SK-N-SH (cell line): ENCODE measurements at regions not wholly inside any gene's neighbourhood (a gene's known extent, or its start where the extent isn't known, plus 50 kb on each side); places are given as distances from the start of the nearest gene placed in this dataset.

ENCODE experiments used
- CTCF ChIA-PET: fragments of 300-600, 350-600 bp; formaldehyde crosslinking; extraction: SDS; loops from one replicate; lab custom pipeline; 2021; lab: Yijun Ruan, JAX
- POLR2A ChIA-PET: fragments of 350-600 bp; sonication (Branson Sonifier 250); formaldehyde crosslinking; extraction: SDS; loops from one replicate; lab custom pipeline; 2020; ENCODE audit warnings: antibody characterized with exemption, inconsistent platforms; lab: Yijun Ruan, JAX
- DNase-seq: peaks from one replicate; pipeline ENCODE4 v3.0.0; 2012
- H2AFZ ChIP-seq: fragments of 200-600 bp; sonication (generic); 2 replicates; pipeline ENCODE4 v1.8.1; 2016; ENCODE audit warnings: antibody characterized with exemption, mild to moderate bottlenecking, low read depth
- H3F3A ChIP-seq: fragments of 200-600 bp; sonication (generic); replicated peaks from 2 replicates; pipeline ENCODE3; 2016; ENCODE audit warnings: antibody characterized with exemption, mild to moderate bottlenecking; ENCODE audit not compliant: insufficient read depth
- H3K27ac ChIP-seq, 2 experiments: fragments of 200-500 bp in 1 of 2; fragments of 200-600 bp in 1 of 2; sonication (Bioruptor generic) in 1 of 2; sonication (generic), shearing (Covaris generic) in 1 of 2; 2 replicates each; pipeline versions ENCODE4 v1.5.1 to v1.6.1; 2014 to 2016; ENCODE audit warnings: low read depth in 2 of 2, inconsistent platforms in 1 of 2, low read length in 1 of 2, mild to moderate bottlenecking in 1 of 2, mixed read lengths in 1 of 2
- H3K27me3 ChIP-seq: fragments of 200-600 bp; sonication (generic), shearing (Covaris generic); 2 replicates; pipeline ENCODE4 v1.6.1; 2016; ENCODE audit warnings: mixed run types; ENCODE audit not compliant: insufficient read depth
- H3K36me3 ChIP-seq, 2 experiments: fragments of 200-500 bp in 1 of 2; fragments of 200-600 bp in 1 of 2; sonication (Bioruptor generic) in 1 of 2; sonication (generic) in 1 of 2; replicated peaks in 1 of 2; 2 replicates each; pipeline versions ENCODE3 to v1.5.1; 2014 to 2016; ENCODE audit warnings: low read length in 1 of 2, mild to moderate bottlenecking in 1 of 2; ENCODE audit not compliant: insufficient read depth in 2 of 2, control insufficient read depth in 1 of 2
- H3K4me1 ChIP-seq, 2 experiments: fragments of 200-500 bp in 1 of 2; fragments of 200-600 bp in 1 of 2; sonication (Bioruptor generic) in 1 of 2; sonication (generic), shearing (Covaris generic) in 1 of 2; 2 replicates each; pipeline versions ENCODE4 v1.5.1 to v1.6.1; 2014 to 2016; ENCODE audit warnings: low read depth in 1 of 2, low read length in 1 of 2, mixed run types in 1 of 2; ENCODE audit not compliant: insufficient read depth in 2 of 2, control insufficient read depth in 1 of 2
- H3K4me2 ChIP-seq: fragments of 200-600 bp; sonication (generic), shearing (Covaris generic); 2 replicates; pipeline ENCODE4 v1.6.1; 2017; ENCODE audit warnings: mixed run types
- H3K4me3 ChIP-seq, 2 experiments: fragments of 200-500 bp in 1 of 2; fragments of 200-600 bp in 1 of 2; sonication (Bioruptor generic) in 1 of 2; sonication (generic), shearing (Covaris generic) in 1 of 2; 2 replicates each; pipeline versions ENCODE4 v1.5.1 to v1.8.1; 2014 to 2016; ENCODE audit warnings: low read depth in 2 of 2, inconsistent platforms in 1 of 2, low read length in 1 of 2, mild to moderate bottlenecking in 1 of 2, mixed read lengths in 1 of 2, moderate library complexity in 1 of 2
- H3K79me2 ChIP-seq: fragments of 200-600 bp; sonication (generic); 2 replicates; pipeline ENCODE4 v1.8.1; 2017; ENCODE audit warnings: mild to moderate bottlenecking; ENCODE audit not compliant: insufficient read depth
- H3K9ac ChIP-seq: fragments of 200-600 bp; sonication (generic); 2 replicates; pipeline ENCODE4 v1.6.1; 2017; ENCODE audit warnings: mixed run types
- H3K9me2 ChIP-seq: fragments of 200-600 bp; sonication (generic); 2 replicates; pipeline ENCODE4 v1.6.1; 2017; ENCODE audit warnings: mixed run types
- H3K9me3 ChIP-seq: fragments of 200-600 bp; sonication (generic); 2 replicates; pipeline ENCODE4 v1.6.1; 2017; ENCODE audit warnings: mixed run types, mild to moderate bottlenecking, moderate library complexity
- H4K20me1 ChIP-seq: fragments of 200-600 bp; sonication (generic); 2 replicates; pipeline ENCODE4 v1.6.1; 2017; ENCODE audit warnings: mild to moderate bottlenecking, mixed run types; ENCODE audit not compliant: insufficient read depth
- ELF1 ChIP-seq: IDR thresholded peaks from 2 replicates; pipeline ENCODE4 v1.4.0; 2012
- EP300 ChIP-seq, 2 experiments: IDR thresholded peaks; 2 replicates each; pipeline versions ENCODE4 v1.4.0 to v1.6.1; 2012; ENCODE audit warnings: borderline replicate concordance in 1 of 2, low read depth in 1 of 2, low read length in 1 of 2
- FOSL2 ChIP-seq: IDR thresholded peaks from 2 replicates; pipeline ENCODE4 v1.4.0; 2012; ENCODE audit warnings: low read depth, mild to moderate bottlenecking, moderate library complexity, borderline replicate concordance
- JUND ChIP-seq: IDR thresholded peaks from 2 replicates; pipeline ENCODE4 v1.4.0; 2012
- MXI1 ChIP-seq: IDR thresholded peaks from 2 replicates; pipeline ENCODE4 v1.6.1; 2012; ENCODE audit warnings: mild to moderate bottlenecking, low read depth, low read length, improper control_type of control experiment
- NFIC ChIP-seq: IDR thresholded peaks from 2 replicates; pipeline ENCODE4 v1.4.0; 2012; ENCODE audit warnings: borderline replicate concordance
- PBX3 ChIP-seq: IDR thresholded peaks from 2 replicates; pipeline ENCODE4; 2012
- RCOR1 ChIP-seq: fragments of 150-350 bp; IDR thresholded peaks from 2 replicates; pipeline ENCODE4 v1.6.1; 2017; ENCODE audit warnings: antibody characterized with exemption, low read length
- REST ChIP-seq: IDR thresholded peaks from 2 replicates; pipeline ENCODE4 v1.6.1; 2012; ENCODE audit warnings: mild to moderate bottlenecking, low read depth, low read length, moderate library complexity
- RFX5 ChIP-seq: IDR thresholded peaks from 2 replicates; pipeline ENCODE4 v1.6.1; 2012; ENCODE audit warnings: mild to moderate bottlenecking, improper control_type of control experiment, low read length
- RXRA ChIP-seq: IDR thresholded peaks from 2 replicates; pipeline ENCODE4 v1.4.0; 2012; ENCODE audit warnings: low read depth, mild to moderate bottlenecking, borderline replicate concordance
- TAF1 ChIP-seq: IDR thresholded peaks from 2 replicates; pipeline ENCODE4 v1.6.1; 2012; ENCODE audit warnings: low read depth, mild to moderate bottlenecking, low read length, moderate library complexity, borderline replicate concordance
- TEAD4 ChIP-seq: IDR thresholded peaks from 2 replicates; pipeline ENCODE4 v1.4.0; 2012; ENCODE audit warnings: mild to moderate bottlenecking, borderline replicate concordance; ENCODE audit not compliant: insufficient read depth
- YY1 ChIP-seq: IDR thresholded peaks from 2 replicates; pipeline ENCODE4 v1.4.0; 2012; ENCODE audit warnings: low read depth, mild to moderate bottlenecking
- WGBS: methylation state at CpG from one replicate; pipeline ENCODE4 v1.1.6; 2017; ENCODE audit warnings: low lambda C conversion rate; 5-methylcytosine and 5-hydroxymethylcytosine counted together
- TF ChIP-seq, protein P1 (sequence below): fragments of 200-600 bp; sonication (generic); IDR thresholded peaks from 2 replicates; pipeline ENCODE4 v1.6.1; 2017; ENCODE audit warnings: antibody characterized with exemption, mild to moderate bottlenecking, moderate library complexity
- TF ChIP-seq, protein P2 (sequence below): fragments of 150-350 bp; IDR thresholded peaks from 2 replicates; pipeline ENCODE4 v1.6.1; 2017; ENCODE audit warnings: antibody characterized with exemption, low read length, low read depth, borderline replicate concordance
- TF ChIP-seq, protein P3 (sequence below): fragments of 150-350 bp; IDR thresholded peaks from 2 replicates; pipeline ENCODE4 v1.6.1; 2016; ENCODE audit warnings: mild to moderate bottlenecking, low read depth, low read length

DNA sequence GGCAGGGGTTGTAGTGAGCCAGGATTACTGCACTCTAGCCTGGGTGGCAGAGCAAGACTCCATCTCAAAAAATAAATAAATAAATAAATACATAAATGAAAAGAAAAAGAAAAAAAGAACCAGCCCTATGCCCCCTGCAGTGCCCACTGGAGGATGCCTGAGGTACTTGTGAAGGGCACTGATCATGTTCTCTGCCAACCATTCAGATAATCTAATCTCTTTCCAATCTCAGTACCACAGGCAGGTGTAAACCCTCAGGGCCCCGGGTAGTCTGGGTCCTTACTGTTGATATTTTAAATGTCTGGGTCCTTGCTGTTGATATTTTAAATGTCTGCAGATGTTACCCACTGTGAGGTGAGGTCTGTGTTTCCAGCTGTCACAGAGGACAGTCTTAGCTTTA lies 321.8 kb upstream of the ADCY2 start:
- no peaks in the 10 kb centered on the region for H3K4me1 ChIP-seq
- no peaks in the 10 kb centered on the region for H4K20me1 ChIP-seq
- no peaks in the 10 kb centered on the region for H3K27me3 ChIP-seq
- H3K79me2 ChIP-seq = no peaks in the 10 kb centered on the region
- no peak overlapping the region; a peak in 1 of 4 replicates for H3K4me3 ChIP-seq
- H3K36me3 ChIP-seq = no peaks in the 10 kb centered on the region
- no peak overlapping the region for H3K9ac ChIP-seq
- WGBS = 0% methylated on average over 1 of the region's 1 CpG
- H3K9me2 ChIP-seq = no peaks in the 10 kb centered on the region
- ChIA-PET CTCF (no interaction called here), POLR2A (no interaction called here)
- no peak for TF ChIP-seq REST
- TF ChIP-seq, protein P1, sequence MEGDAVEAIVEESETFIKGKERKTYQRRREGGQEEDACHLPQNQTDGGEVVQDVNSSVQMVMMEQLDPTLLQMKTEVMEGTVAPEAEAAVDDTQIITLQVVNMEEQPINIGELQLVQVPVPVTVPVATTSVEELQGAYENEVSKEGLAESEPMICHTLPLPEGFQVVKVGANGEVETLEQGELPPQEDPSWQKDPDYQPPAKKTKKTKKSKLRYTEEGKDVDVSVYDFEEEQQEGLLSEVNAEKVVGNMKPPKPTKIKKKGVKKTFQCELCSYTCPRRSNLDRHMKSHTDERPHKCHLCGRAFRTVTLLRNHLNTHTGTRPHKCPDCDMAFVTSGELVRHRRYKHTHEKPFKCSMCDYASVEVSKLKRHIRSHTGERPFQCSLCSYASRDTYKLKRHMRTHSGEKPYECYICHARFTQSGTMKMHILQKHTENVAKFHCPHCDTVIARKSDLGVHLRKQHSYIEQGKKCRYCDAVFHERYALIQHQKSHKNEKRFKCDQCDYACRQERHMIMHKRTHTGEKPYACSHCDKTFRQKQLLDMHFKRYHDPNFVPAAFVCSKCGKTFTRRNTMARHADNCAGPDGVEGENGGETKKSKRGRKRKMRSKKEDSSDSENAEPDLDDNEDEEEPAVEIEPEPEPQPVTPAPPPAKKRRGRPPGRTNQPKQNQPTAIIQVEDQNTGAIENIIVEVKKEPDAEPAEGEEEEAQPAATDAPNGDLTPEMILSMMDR = peak; percentile 10; the same call in 1 of the 2 replicates
- H3K4me2 ChIP-seq = no peak overlapping the region
- no peaks in the 10 kb centered on the region for H3K9me3 ChIP-seq
- H3F3A ChIP-seq = no peaks in the 10 kb centered on the region
- H2AFZ ChIP-seq = no peak overlapping the region
- DNase-seq = peak; percentile 7
- no peak overlapping the region for H3K27ac ChIP-seq

DNA sequence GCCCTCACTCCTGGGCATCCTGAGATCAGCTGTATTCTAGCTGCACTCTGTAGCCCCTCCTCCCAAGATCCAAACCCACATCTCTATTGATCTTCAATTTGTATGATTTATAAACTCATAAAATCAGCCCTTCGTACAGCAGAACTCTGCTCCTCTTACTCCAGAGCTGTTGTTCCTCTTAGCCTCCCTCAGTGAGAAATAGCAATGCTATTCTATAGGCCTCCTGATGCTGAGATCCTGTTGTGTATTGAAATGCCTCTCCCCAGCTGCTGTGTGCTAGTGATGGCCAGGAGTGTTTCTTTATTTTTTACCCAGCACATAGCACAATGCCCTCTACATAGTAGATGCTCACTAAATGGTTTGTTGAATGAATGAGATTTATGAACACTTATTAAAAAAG lies 320.5 kb upstream of the ADCY2 start:
- Histone ChIP-seq H3K4me3 (no peak overlapping the region), H3K27me3 (no peaks in the 10 kb centered on the region), H2AFZ (no peak overlapping the region), H3K79me2 (no peaks in the 10 kb centered on the region), H3K9me2 (no peaks in the 10 kb centered on the region), H3K4me1 (no peaks in the 10 kb centered on the region), H3F3A (no peaks in the 10 kb centered on the region), H3K36me3 (no peaks in the 10 kb centered on the region), H3K4me2 (no peak overlapping the region), H3K9me3 (no peaks in the 10 kb centered on the region), H3K9ac (no peak overlapping the region), H4K20me1 (no peaks in the 10 kb centered on the region), H3K27ac (no peak overlapping the region)
- ChIA-PET POLR2A (no interaction called here), CTCF (no interaction called here)
- no peak for DNase-seq
- 0% methylated on average over 1 of the region's 1 CpG for WGBS
- no peak for TF ChIP-seq RXRA
- TF ChIP-seq TEAD4 = no peak
- no peak for TF ChIP-seq PBX3
- no peak for TF ChIP-seq FOSL2
- no peak for TF ChIP-seq RCOR1
- TF ChIP-seq JUND = no peak
- TF ChIP-seq, protein P2, sequence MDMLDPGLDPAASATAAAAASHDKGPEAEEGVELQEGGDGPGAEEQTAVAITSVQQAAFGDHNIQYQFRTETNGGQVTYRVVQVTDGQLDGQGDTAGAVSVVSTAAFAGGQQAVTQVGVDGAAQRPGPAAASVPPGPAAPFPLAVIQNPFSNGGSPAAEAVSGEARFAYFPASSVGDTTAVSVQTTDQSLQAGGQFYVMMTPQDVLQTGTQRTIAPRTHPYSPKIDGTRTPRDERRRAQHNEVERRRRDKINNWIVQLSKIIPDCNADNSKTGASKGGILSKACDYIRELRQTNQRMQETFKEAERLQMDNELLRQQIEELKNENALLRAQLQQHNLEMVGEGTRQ = no peak
- no peak for TF ChIP-seq NFIC
- TF ChIP-seq TAF1 = no peak
- no peak for TF ChIP-seq MXI1
- TF ChIP-seq RFX5 = no peak
- TF ChIP-seq ELF1 = no peak
- TF ChIP-seq, protein P3, sequence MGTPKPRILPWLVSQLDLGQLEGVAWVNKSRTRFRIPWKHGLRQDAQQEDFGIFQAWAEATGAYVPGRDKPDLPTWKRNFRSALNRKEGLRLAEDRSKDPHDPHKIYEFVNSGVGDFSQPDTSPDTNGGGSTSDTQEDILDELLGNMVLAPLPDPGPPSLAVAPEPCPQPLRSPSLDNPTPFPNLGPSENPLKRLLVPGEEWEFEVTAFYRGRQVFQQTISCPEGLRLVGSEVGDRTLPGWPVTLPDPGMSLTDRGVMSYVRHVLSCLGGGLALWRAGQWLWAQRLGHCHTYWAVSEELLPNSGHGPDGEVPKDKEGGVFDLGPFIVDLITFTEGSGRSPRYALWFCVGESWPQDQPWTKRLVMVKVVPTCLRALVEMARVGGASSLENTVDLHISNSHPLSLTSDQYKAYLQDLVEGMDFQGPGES = no peak
- TF ChIP-seq EP300 (IDR thresholded peaks at IDR 0.05; ENCODE audit: borderline replicate concordance in 1 of 2, low read depth in 1 of 2, low read length in 1 of 2) = no peak
- no peak for TF ChIP-seq YY1
